HL-60 (cell line): ENCODE measurements at regions not wholly inside any gene's neighbourhood (a gene's known extent, or its start where the extent isn't known, plus 50 kb on each side); places are given as distances from the start of the nearest gene placed in this dataset.

ENCODE experiments used
- DNase-seq, 2 experiments: peaks; one replicate each; pipeline ENCODE4 v3.0.0-alpha.2; 2010 to 2020; ENCODE audit warnings: low read depth in 1 of 2, low spot score in 1 of 2
- H3K27ac ChIP-seq: fragments of 250-450 bp; sonication (Bioruptor Pico); replicated peaks from 2 replicates; pipeline ENCODE4 v1.5.1; 2020; ENCODE audit warnings: mild to moderate bottlenecking, moderate library complexity
- H3K27me3 ChIP-seq: fragments of 250-450 bp; sonication (Bioruptor Pico); 2 replicates; pipeline ENCODE4 v1.5.1; 2021; ENCODE audit warnings: mild to moderate bottlenecking, moderate library complexity; ENCODE audit not compliant: insufficient read depth, poor library complexity, severe bottlenecking
- H3K4me3 ChIP-seq: replicated peaks from 2 replicates; pipeline ENCODE4 v1.5.1; 2011; ENCODE audit warnings: mild to moderate bottlenecking, control low read depth, low read length; ENCODE audit not compliant: insufficient read depth
- CTCF ChIP-seq: IDR thresholded peaks from one replicate; pipeline ENCODE4 v1.5.1; 2011; ENCODE audit warnings: low read length, control low read depth, inconsistent platforms; ENCODE audit not compliant: insufficient read depth
- GABPA ChIP-seq: IDR thresholded peaks from 2 replicates; pipeline ENCODE4 v1.6.1; 2012; ENCODE audit warnings: low read depth
- POLR2AphosphoS5 ChIP-seq: IDR thresholded peaks from 2 replicates; pipeline ENCODE4 v1.6.1; 2012; ENCODE audit warnings: low read depth
- REST ChIP-seq: IDR thresholded peaks from 2 replicates; pipeline ENCODE4 v1.6.1; 2012; ENCODE audit warnings: low read depth; ENCODE audit not compliant: insufficient replicate concordance
- SPI1 ChIP-seq: IDR thresholded peaks from 2 replicates; pipeline ENCODE4 v1.6.1; 2012; ENCODE audit warnings: low read depth, mild to moderate bottlenecking, borderline replicate concordance

DNA sequence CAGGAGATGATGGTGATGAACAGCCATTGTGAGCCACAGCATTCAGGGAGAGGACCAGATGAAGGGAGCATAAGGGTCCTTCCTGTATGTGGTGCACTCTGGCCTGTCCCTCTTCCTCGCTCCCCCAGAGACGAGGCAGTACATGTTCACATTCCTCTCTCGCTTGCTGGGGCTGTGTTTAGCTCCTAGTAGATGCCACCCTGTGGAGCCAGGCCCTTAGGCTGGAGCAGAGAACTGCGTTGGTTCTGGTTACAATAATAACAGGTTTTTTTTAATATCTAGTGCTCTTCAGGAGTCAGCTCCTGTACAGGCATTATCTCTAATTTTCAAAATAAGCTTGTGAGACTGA lies 171.1 kb upstream of the MYT1L start:
- H3K27ac ChIP-seq: no peak overlapping the region
- DNase-seq: no peak
- TF ChIP-seq SPI1: no peak
- TF ChIP-seq GABPA: no peak
- TF ChIP-seq CTCF: no peak
- no peak for TF ChIP-seq REST
- TF ChIP-seq POLR2AphosphoS5: no peak
- H3K4me3 ChIP-seq: no peak overlapping the region
- no peaks in the 10 kb centered on the region for H3K27me3 ChIP-seq

- H3K27ac ChIP-seq: no peak overlapping the region
- H3K4me3 ChIP-seq: no peak overlapping the region
- TF ChIP-seq GABPA (no peak), POLR2AphosphoS5 (no peak), REST (no peak), SPI1 (no peak), CTCF (no peak)
- no peak for DNase-seq
- no peaks in the 10 kb centered on the region for H3K27me3 ChIP-seq
Observed at GRCh38 chr2:2501454-2502200, 170.6 kb upstream of the MYT1L start.

DNA sequence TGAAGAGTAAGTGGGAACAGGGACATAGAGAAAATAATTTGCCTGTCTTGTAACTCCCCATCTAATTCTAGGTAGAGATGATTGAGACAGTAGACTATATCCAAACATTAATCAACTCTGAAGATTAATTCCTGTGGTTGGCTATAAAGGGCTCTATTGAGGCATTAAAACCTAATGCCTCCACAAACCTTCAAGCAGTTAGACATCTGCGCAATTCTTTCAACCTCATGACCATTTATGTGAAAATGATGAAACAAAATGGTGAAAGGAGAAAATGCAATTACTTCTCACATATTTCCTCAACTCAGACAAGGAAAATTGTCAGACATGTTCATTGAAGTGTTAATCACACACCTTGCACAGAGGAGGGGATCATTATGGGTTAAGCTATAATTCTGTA lies 164.5 kb upstream of the MYT1L start:
- Histone ChIP-seq H3K4me3 (no peak overlapping the region), H3K27ac (no peak overlapping the region), H3K27me3 (no peaks in the 10 kb centered on the region)
- TF ChIP-seq SPI1 (no peak), CTCF (no peak), REST (no peak), POLR2AphosphoS5 (no peak), GABPA (no peak)
- no peak for DNase-seq
